HepG2 (cell line): ENCODE measurements at regions not wholly inside any gene's neighbourhood (a gene's known extent, or its start where the extent isn't known, plus 50 kb on each side); places are given as distances from the start of the nearest gene placed in this dataset.

Source experiments
- ATAC-seq: fragments of 200-7000 bp; cut with Tn5 transposase; 3 replicates; pipeline ENCODE4 v1.9.1; 2020; ENCODE audit warnings: mild to moderate bottlenecking, moderate library complexity
- BruUV-seq: library from RNA; stranded (reverse); fragments of 400-500 nt; replicated peaks from 2 replicates; lab custom pipeline; 2021; lab: Mats Ljungman, UMichigan
- CTCF ChIA-PET: fragments of 300-600 bp; formaldehyde crosslinking; extraction: SDS; loops from one replicate; lab custom pipeline; 2021; ENCODE audit warnings: low total read pairs, inconsistent platforms, low intra/inter-chr PET ratio; lab: Yijun Ruan, JAX
- POLR2A ChIA-PET: fragments of 350-600 bp; sonication (Branson Sonifier 250); formaldehyde crosslinking; loops from one replicate; lab custom pipeline; 2020; ENCODE audit warnings: antibody characterized with exemption, inconsistent platforms; lab: Yijun Ruan, JAX
- DNase-seq: peaks from one replicate; pipeline ENCODE4 v3.0.0-alpha.2; 2015; ENCODE audit warnings: low spot score
- FAIRE-seq: peaks from 3 replicates; lab custom pipeline; 2011; peaks lifted over from hg19 to GRCh38; lab: Jason Lieb, UNC
- H2AFZ ChIP-seq: one replicate; pipeline ENCODE4 v1.6.1; 2011; ENCODE audit warnings: low read length, inconsistent platforms
- H3K27ac ChIP-seq: fragments of 300-600 bp; 3 replicates; pipeline ENCODE4 v1.8.0; 2011; ENCODE audit warnings: mixed run types, mild to moderate bottlenecking, mixed read lengths, low read length, inconsistent platforms; ENCODE audit not compliant: insufficient read depth; ENCODE audit errors: extremely low read length
- H3K27me3 ChIP-seq, 2 experiments: fragments of 200-600 bp in 1 of 2; 2 replicates in 1 of 2; 3 replicates in 1 of 2; pipeline versions ENCODE4 v1.6.0 to v1.8.0; 2011; ENCODE audit warnings: low read length in 2 of 2, mild to moderate bottlenecking in 2 of 2, moderate library complexity in 2 of 2, inconsistent platforms in 1 of 2; ENCODE audit not compliant: insufficient read depth in 2 of 2, control insufficient read depth in 1 of 2
- H3K36me3 ChIP-seq, 2 experiments: fragments of 200-600 bp in 1 of 2; replicated peaks in 1 of 2; 2 replicates in 1 of 2; 3 replicates in 1 of 2; pipeline versions ENCODE4 v1.5.1 to v1.8.0; 2011; ENCODE audit warnings: low read length in 2 of 2, inconsistent platforms in 1 of 2; ENCODE audit not compliant: insufficient read depth in 2 of 2, control insufficient read depth in 1 of 2
- H3K4me1 ChIP-seq: 2 replicates; pipeline ENCODE4 v1.5.1; 2012; ENCODE audit warnings: low read length, inconsistent platforms; ENCODE audit not compliant: insufficient read depth
- H3K4me2 ChIP-seq: 2 replicates; pipeline ENCODE4 v1.6.0; 2011; ENCODE audit warnings: low read depth, low read length, inconsistent platforms
- H3K4me3 ChIP-seq, 3 experiments: fragments of 200-600 bp in 1 of 3; sonication (generic), shearing (Covaris generic) in 1 of 3; replicated peaks in 1 of 3; 2 replicates each; pipeline ENCODE4 v1.5.1; 2011 to 2016; ENCODE audit warnings: low read length in 3 of 3, inconsistent platforms in 2 of 3, low read depth in 2 of 3, mild to moderate bottlenecking in 2 of 3, control low read depth in 1 of 3, mixed read lengths in 1 of 3; ENCODE audit not compliant: insufficient read depth in 1 of 3
- H3K79me2 ChIP-seq: one replicate; pipeline ENCODE4 v1.6.1; 2011; ENCODE audit warnings: low read length, inconsistent platforms; ENCODE audit not compliant: insufficient read depth
- H3K9ac ChIP-seq: 2 replicates; pipeline ENCODE4 v1.6.0; 2011; ENCODE audit warnings: mild to moderate bottlenecking, low read depth, low read length, inconsistent platforms; ENCODE audit not compliant: insufficient read depth
- H3K9me3 ChIP-seq: 2 replicates; pipeline ENCODE4 v1.5.1; 2012; ENCODE audit warnings: mild to moderate bottlenecking, low read length
- H4K20me1 ChIP-seq: 2 replicates; pipeline ENCODE4 v1.6.0; 2011; ENCODE audit warnings: inconsistent platforms, mild to moderate bottlenecking, low read length, moderate library complexity; ENCODE audit not compliant: insufficient read depth
- CC2D1A ChIP-seq: sonication (generic); formaldehyde crosslinking; IDR thresholded peaks from 2 replicates; pipeline ENCODE4 v1.8.1; 2023; ENCODE audit warnings: mild to moderate bottlenecking, missing genetic modification reagents
- CREB1 ChIP-seq, 2 experiments: fragments of 450-650 bp in 1 of 2; IDR thresholded peaks; 2 replicates each; pipeline ENCODE4 v1.6.1; 2016 to 2017; ENCODE audit warnings: control low read depth in 1 of 2, mild to moderate bottlenecking in 1 of 2, missing compliant biosample characterization in 1 of 2, missing genetic modification characterization in 1 of 2
- HNRNPH1 ChIP-seq: fragments of 200-400 bp; formaldehyde crosslinking; optimal IDR thresholded peaks from 2 replicates; pipeline ENCODE3; 2017; ENCODE audit warnings: mild to moderate bottlenecking, low read depth, low read length
- HOXA3 ChIP-seq: sonication (generic); formaldehyde crosslinking; IDR thresholded peaks from 2 replicates; pipeline ENCODE4 v1.5.0; 2020; ENCODE audit warnings: missing genetic modification reagents
- IRX3 ChIP-seq: sonication (generic); formaldehyde crosslinking; IDR thresholded peaks from 2 replicates; pipeline ENCODE4 v1.8.1; 2023; ENCODE audit warnings: mild to moderate bottlenecking, low read depth, missing genetic modification reagents, borderline replicate concordance
- JDP2 ChIP-seq: sonication (generic); formaldehyde crosslinking; IDR thresholded peaks from 2 replicates; pipeline ENCODE4 v1.8.1; 2022; ENCODE audit warnings: missing genetic modification reagents, borderline replicate concordance
- MAF1 ChIP-seq: sonication (generic); formaldehyde crosslinking; IDR thresholded peaks from 2 replicates; pipeline ENCODE4 v1.5.0; 2020; ENCODE audit warnings: missing genetic modification reagents, borderline replicate concordance
- MED8 ChIP-seq: sonication (generic); formaldehyde crosslinking; IDR thresholded peaks from 2 replicates; pipeline ENCODE4 v1.8.1; 2023; ENCODE audit warnings: mild to moderate bottlenecking, missing genetic modification reagents; ENCODE audit not compliant: insufficient replicate concordance
- NCOA1 ChIP-seq: sonication (generic); formaldehyde crosslinking; IDR thresholded peaks from 2 replicates; pipeline ENCODE4 v1.9.0; 2021; ENCODE audit warnings: missing genetic modification reagents
- RXRA ChIP-seq: sonication (generic); formaldehyde crosslinking; IDR thresholded peaks from 2 replicates; pipeline ENCODE4 v1.5.1; 2020; ENCODE audit warnings: missing genetic modification reagents
- TEAD3 ChIP-seq: optimal IDR thresholded peaks from 2 replicates; pipeline ENCODE3; 2016; ENCODE audit warnings: borderline replicate concordance
- ZBTB21 ChIP-seq: sonication (generic); formaldehyde crosslinking; IDR thresholded peaks from 2 replicates; pipeline ENCODE4 v1.4.0; 2020; ENCODE audit warnings: missing genetic modification reagents
- ZNF136 ChIP-seq: sonication (generic); formaldehyde crosslinking; IDR thresholded peaks from 2 replicates; pipeline ENCODE4 v1.8.1; 2022; ENCODE audit warnings: low read depth, mild to moderate bottlenecking, moderate library complexity, missing genetic modification reagents
- ZNF383 ChIP-seq: sonication (generic); formaldehyde crosslinking; IDR thresholded peaks from 2 replicates; pipeline ENCODE4 v1.4.0; 2020; ENCODE audit warnings: missing genetic modification reagents, mild to moderate bottlenecking, borderline replicate concordance
- ZNF772 ChIP-seq: sonication (generic); formaldehyde crosslinking; IDR thresholded peaks from 2 replicates; pipeline ENCODE4 v1.5.0; 2020; ENCODE audit warnings: mild to moderate bottlenecking, missing genetic modification reagents
- WGBS: methylation state at CpG from one replicate; pipeline ENCODE4 v1.1.6; 2017; ENCODE audit warnings: low lambda C conversion rate; 5-methylcytosine and 5-hydroxymethylcytosine counted together
- in situ Hi-C: cut with HindIII; loops from 2 replicates; pipeline ENCODE4 v1.10.0; 2017; ENCODE audit warnings: low pct_unique_long_range_greater_than_20kb; ENCODE audit not compliant: extremely low pct_ligation_motif_present
- intact Hi-C: fragments of 100-400 bp; cut with micrococcal nuclease; formaldehyde crosslinking; loops from one replicate; pipeline ENCODE4 v1.10.0; 2022; ENCODE audit not compliant: unreplicated experiment
- TF ChIP-seq, protein P1 (sequence below): sonication (generic); formaldehyde crosslinking; IDR thresholded peaks from 2 replicates; pipeline ENCODE4 v1.4.0; 2020; ENCODE audit warnings: missing genetic modification reagents, borderline replicate concordance
- TF ChIP-seq, protein P2 (sequence below): IDR thresholded peaks from 2 replicates; pipeline ENCODE4 v1.6.1; 2016; ENCODE audit warnings: missing compliant biosample characterization, missing genetic modification reagents, borderline replicate concordance
- TF ChIP-seq, protein P3 (sequence below): sonication (generic); formaldehyde crosslinking; IDR thresholded peaks from 2 replicates; pipeline ENCODE4 v1.4.0; 2020; ENCODE audit warnings: missing genetic modification reagents

DNA sequence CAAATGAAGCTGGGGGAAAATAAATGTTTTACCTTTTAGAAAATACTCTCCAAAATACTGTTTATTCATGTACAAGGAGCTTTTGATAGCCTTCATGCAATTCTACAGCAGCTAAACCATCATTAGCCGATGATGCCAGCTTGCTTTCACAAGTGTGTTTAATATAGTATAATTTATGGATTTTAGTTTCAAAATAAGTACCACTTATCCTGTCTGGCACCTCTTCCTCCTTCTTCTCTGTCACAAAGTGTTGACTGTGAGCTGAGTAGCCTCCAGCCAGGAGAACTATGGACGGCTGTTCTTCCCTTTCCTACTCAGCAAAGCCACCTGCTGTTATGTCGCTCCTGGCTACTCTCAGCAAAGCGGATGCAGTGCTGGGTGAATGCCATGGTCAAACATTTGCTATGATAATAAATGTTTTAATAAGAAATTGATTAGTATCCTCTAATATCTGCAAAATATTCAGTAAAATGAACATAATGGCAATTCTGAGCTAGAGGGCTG is 238.2 kb downstream of the LIG4 start (continued):
- TF ChIP-seq HOXA3 (CRISPR knock-in tag), result no peak
- no peak for TF ChIP-seq ZBTB21 (CRISPR knock-in tag)
- TF ChIP-seq NCOA1, result no peak
- no peak for TF ChIP-seq CC2D1A (CRISPR knock-in tag)
- no peak for TF ChIP-seq ZNF772
- no peak for TF ChIP-seq TEAD3 (CRISPR knock-in tag)
- TF ChIP-seq, protein P1, sequence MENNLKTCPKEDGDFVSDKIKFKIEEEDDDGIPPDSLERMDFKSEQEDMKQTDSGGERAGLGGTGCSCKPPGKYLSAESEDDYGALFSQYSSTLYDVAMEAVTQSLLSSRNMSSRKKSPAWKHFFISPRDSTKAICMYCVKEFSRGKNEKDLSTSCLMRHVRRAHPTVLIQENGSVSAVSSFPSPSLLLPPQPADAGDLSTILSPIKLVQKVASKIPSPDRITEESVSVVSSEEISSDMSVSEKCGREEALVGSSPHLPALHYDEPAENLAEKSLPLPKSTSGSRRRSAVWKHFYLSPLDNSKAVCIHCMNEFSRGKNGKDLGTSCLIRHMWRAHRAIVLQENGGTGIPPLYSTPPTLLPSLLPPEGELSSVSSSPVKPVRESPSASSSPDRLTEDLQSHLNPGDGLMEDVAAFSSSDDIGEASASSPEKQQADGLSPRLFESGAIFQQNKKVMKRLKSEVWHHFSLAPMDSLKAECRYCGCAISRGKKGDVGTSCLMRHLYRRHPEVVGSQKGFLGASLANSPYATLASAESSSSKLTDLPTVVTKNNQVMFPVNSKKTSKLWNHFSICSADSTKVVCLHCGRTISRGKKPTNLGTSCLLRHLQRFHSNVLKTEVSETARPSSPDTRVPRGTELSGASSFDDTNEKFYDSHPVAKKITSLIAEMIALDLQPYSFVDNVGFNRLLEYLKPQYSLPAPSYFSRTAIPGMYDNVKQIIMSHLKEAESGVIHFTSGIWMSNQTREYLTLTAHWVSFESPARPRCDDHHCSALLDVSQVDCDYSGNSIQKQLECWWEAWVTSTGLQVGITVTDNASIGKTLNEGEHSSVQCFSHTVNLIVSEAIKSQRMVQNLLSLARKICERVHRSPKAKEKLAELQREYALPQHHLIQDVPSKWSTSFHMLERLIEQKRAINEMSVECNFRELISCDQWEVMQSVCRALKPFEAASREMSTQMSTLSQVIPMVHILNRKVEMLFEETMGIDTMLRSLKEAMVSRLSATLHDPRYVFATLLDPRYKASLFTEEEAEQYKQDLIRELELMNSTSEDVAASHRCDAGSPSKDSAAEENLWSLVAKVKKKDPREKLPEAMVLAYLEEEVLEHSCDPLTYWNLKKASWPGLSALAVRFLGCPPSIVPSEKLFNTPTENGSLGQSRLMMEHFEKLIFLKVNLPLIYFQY, result no peak

DNA sequence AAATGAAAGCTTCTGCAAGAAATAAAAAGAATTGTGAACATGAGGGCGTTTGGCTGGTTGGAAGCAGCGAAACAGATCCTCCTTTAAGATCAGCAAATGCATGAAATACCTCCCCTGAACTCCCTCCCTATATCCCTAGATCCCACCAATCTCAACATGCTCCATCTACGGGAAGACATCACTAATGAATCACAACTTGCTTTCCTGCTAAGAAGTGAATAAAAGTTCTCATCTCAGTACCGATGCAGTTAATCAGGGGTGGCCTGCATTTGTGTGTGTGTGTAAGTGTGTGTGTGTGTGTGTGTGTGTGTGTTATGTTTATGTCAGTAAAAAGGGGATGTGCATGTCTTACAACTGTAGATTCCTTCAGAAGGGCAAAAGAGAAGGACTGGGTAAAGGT is 238.7 kb downstream of the LIG4 start:
- ATAC-seq, result no peak
- no peak for TF ChIP-seq JDP2 (CRISPR knock-in tag)
- TF ChIP-seq RXRA (CRISPR knock-in tag), result no peak
- TF ChIP-seq IRX3 (CRISPR knock-in tag), result no peak
- TF ChIP-seq MAF1 (CRISPR knock-in tag), result no peak
- TF ChIP-seq ZNF136 (CRISPR knock-in tag), result no peak
- TF ChIP-seq MED8 (CRISPR knock-in tag), result no peak
- TF ChIP-seq ZNF383 (CRISPR knock-in tag), result no peak
- TF ChIP-seq HNRNPH1, result no peak
- no peak for TF ChIP-seq CREB1 (IDR thresholded peaks at IDR 0.05)
- no peak for TF ChIP-seq CREB1 (CRISPR knock-in tag; IDR thresholded peaks at IDR 0.05)
- TF ChIP-seq, protein P2, sequence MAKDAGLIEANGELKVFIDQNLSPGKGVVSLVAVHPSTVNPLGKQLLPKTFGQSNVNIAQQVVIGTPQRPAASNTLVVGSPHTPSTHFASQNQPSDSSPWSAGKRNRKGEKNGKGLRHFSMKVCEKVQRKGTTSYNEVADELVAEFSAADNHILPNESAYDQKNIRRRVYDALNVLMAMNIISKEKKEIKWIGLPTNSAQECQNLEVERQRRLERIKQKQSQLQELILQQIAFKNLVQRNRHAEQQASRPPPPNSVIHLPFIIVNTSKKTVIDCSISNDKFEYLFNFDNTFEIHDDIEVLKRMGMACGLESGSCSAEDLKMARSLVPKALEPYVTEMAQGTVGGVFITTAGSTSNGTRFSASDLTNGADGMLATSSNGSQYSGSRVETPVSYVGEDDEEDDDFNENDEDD (CRISPR knock-in tag), result no peak
- TF ChIP-seq, protein P3, sequence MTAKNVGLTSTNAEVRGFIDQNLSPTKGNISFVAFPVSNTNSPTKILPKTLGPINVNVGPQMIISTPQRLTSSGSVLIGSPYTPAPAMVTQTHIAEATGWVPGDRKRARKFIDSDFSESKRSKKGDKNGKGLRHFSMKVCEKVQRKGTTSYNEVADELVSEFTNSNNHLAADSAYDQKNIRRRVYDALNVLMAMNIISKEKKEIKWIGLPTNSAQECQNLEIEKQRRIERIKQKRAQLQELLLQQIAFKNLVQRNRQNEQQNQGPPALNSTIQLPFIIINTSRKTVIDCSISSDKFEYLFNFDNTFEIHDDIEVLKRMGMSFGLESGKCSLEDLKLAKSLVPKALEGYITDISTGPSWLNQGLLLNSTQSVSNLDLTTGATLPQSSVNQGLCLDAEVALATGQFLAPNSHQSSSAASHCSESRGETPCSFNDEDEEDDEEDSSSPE (CRISPR knock-in tag), result no peak
- TF ChIP-seq, all 625 proteins: peak for 0
- Histone ChIP-seq H3K79me2 (no peaks in the 10 kb centered on the region), H2AFZ (no peak overlapping the region), H3K4me1 (no peaks in the 10 kb centered on the region), H3K9ac (no peak overlapping the region), H3K4me3 (no peak overlapping the region), H3K4me2 (no peak overlapping the region), H4K20me1 (no peaks in the 10 kb centered on the region), H3K27me3 (no peaks in the 10 kb centered on the region), H3K27ac (no peak overlapping the region), H3K9me3 (peaks cover 52% of the 10 kb centered on the region), H3K36me3 (no peaks in the 10 kb centered on the region)
- WGBS, result 1% methylated on average over 4 of the region's 4 CpGs
- in situ Hi-C loops, result no loop called here
- no TSS peak for BruUV-seq
- intact Hi-C loops, result no loop called here
- POLR2A ChIA-PET, result no interaction called here
- CTCF ChIA-PET, result no interaction called here
- DNase-seq (no peak), FAIRE-seq (no peak)
